ENCODE measurements at regions not wholly inside any gene's neighbourhood (a gene's known extent, or its start where the extent isn't known, plus 50 kb on each side); places are given as distances from the start of the nearest gene placed in this dataset.

GRCh38 chr5:153006681-153007080 lies 483.8 kb upstream of the GRIA1 start:
- no peak for TF ChIP-seq CTCF (IDR thresholded peaks at IDR 0.05; ENCODE audit: unreplicated experiment in 3 of 3)
- Mint-ChIP-seq H3K36me3 (ENCODE audit: low read depth) (no peaks in the 10 kb centered on the region), H3K27me3 (ENCODE audit: low read depth) (no peaks in the 10 kb centered on the region), H3K4me3 (no peak overlapping the region), H3K9me3 (peaks cover 11% of the 10 kb centered on the region), H3K27ac (no peak overlapping the region), H3K4me1 (no peaks in the 10 kb centered on the region)

GRCh38 chr5:153014194-153014593 lies 476.3 kb upstream of the GRIA1 start:
- H3K27me3 Mint-ChIP-seq (ENCODE audit: low read depth), result no peaks in the 10 kb centered on the region
- H3K4me1 Mint-ChIP-seq, result no peaks in the 10 kb centered on the region
- H3K27ac Mint-ChIP-seq, result no peak overlapping the region
- no peak for TF ChIP-seq CTCF (IDR thresholded peaks at IDR 0.05; ENCODE audit: unreplicated experiment in 3 of 3)
- H3K4me3 Mint-ChIP-seq, result no peak overlapping the region
- H3K9me3 Mint-ChIP-seq, result peaks cover 15% of the 10 kb centered on the region
- no peaks in the 10 kb centered on the region for H3K36me3 Mint-ChIP-seq (ENCODE audit: low read depth)

GRCh38 chr5:153018121-153018520 lies 472.3 kb upstream of the GRIA1 start:
- no peak for TF ChIP-seq CTCF (IDR thresholded peaks at IDR 0.05; ENCODE audit: unreplicated experiment in 3 of 3)
- H3K27ac Mint-ChIP-seq, result no peak overlapping the region
- H3K4me3 Mint-ChIP-seq, result no peak overlapping the region
- no peaks in the 10 kb centered on the region for H3K36me3 Mint-ChIP-seq (ENCODE audit: low read depth)
- no peaks in the 10 kb centered on the region for H3K27me3 Mint-ChIP-seq (ENCODE audit: low read depth)
- no peaks in the 10 kb centered on the region for H3K4me1 Mint-ChIP-seq
- peaks cover 25% of the 10 kb centered on the region for H3K9me3 Mint-ChIP-seq

GRCh38 chr5:153030755-153031725 lies 459.4 kb upstream of the GRIA1 start:
- no peaks in the 10 kb centered on the region for H3K4me1 Mint-ChIP-seq
- no peak for TF ChIP-seq CTCF (IDR thresholded peaks at IDR 0.05; ENCODE audit: unreplicated experiment in 3 of 3)
- H3K36me3 Mint-ChIP-seq (ENCODE audit: low read depth), result no peaks in the 10 kb centered on the region
- no peak overlapping the region for H3K27ac Mint-ChIP-seq
- H3K9me3 Mint-ChIP-seq, result no peaks in the 10 kb centered on the region
- H3K4me3 Mint-ChIP-seq, result no peak overlapping the region
- H3K27me3 Mint-ChIP-seq (ENCODE audit: low read depth), result no peaks in the 10 kb centered on the region

GRCh38 chr5:153039501-153039900 lies 451.0 kb upstream of the GRIA1 start:
- Mint-ChIP-seq H3K27me3 (ENCODE audit: low read depth) (no peaks in the 10 kb centered on the region), H3K27ac (no peak overlapping the region), H3K36me3 (ENCODE audit: low read depth) (no peaks in the 10 kb centered on the region), H3K9me3 (no peaks in the 10 kb centered on the region), H3K4me3 (no peak overlapping the region), H3K4me1 (no peaks in the 10 kb centered on the region)
- no peak for TF ChIP-seq CTCF (IDR thresholded peaks at IDR 0.05; ENCODE audit: unreplicated experiment in 3 of 3)

GRCh38 chr5:153043886-153044285 lies 446.6 kb upstream of the GRIA1 start:
- Mint-ChIP-seq H3K36me3 (ENCODE audit: low read depth) (no peaks in the 10 kb centered on the region), H3K4me3 (no peak overlapping the region), H3K27me3 (ENCODE audit: low read depth) (no peaks in the 10 kb centered on the region), H3K9me3 (no peaks in the 10 kb centered on the region), H3K4me1 (no peaks in the 10 kb centered on the region), H3K27ac (no peak overlapping the region)
- TF ChIP-seq CTCF (IDR thresholded peaks at IDR 0.05; ENCODE audit: unreplicated experiment in 3 of 3), result no peak

Measured in nephron (organoid).